Panc1 (cell line): ENCODE measurements at regions not wholly inside any gene's neighbourhood (a gene's known extent, or its start where the extent isn't known, plus 50 kb on each side); places are given as distances from the start of the nearest gene placed in this dataset.

Experiments
- ATAC-seq: fragments of 200-7000 bp; cut with Tn5 transposase; 2 replicates; pipeline ENCODE4 v1.9.1; 2020; ENCODE audit warnings: mild to moderate bottlenecking, moderate library complexity
- BruUV-seq: library from RNA; stranded (reverse); fragments of 400-500 nt; replicated peaks from 2 replicates; lab custom pipeline; 2021; lab: Mats Ljungman, UMichigan
- CTCF ChIA-PET: fragments of 300-600 bp; sonication (Branson Sonifier 250); formaldehyde crosslinking; loops from one replicate; lab custom pipeline; 2022; ENCODE audit warnings: antibody characterized with exemption; lab: Charles Lee
- POLR2A ChIA-PET: fragments of 300-600 bp; sonication (Branson Sonifier 250); formaldehyde crosslinking; loops from one replicate; lab custom pipeline; 2022; ENCODE audit warnings: antibody characterized with exemption; lab: Charles Lee
- DNase-seq: peaks from one replicate; pipeline ENCODE4 v3.0.0-alpha.2; 2010; ENCODE audit warnings: low read depth, low spot score
- H3K27ac ChIP-seq: 2 replicates; pipeline ENCODE4 v1.5.1; 2011; ENCODE audit warnings: mild to moderate bottlenecking, low read length, inconsistent platforms
- H3K27me3 ChIP-seq: fragments of 200-500 bp; sonication (Bioruptor generic); 2 replicates; pipeline ENCODE4 v1.6.0; 2014; ENCODE audit warnings: low read length, inconsistent platforms; ENCODE audit not compliant: control insufficient read depth, insufficient read depth
- H3K36me3 ChIP-seq: fragments of 200-500 bp; sonication (Bioruptor generic); 2 replicates; pipeline ENCODE4 v1.5.1; 2014; ENCODE audit warnings: inconsistent platforms, mild to moderate bottlenecking, low read length, moderate library complexity; ENCODE audit not compliant: control insufficient read depth, insufficient read depth
- H3K4me1 ChIP-seq: 2 replicates; pipeline ENCODE4 v1.5.1; 2011; ENCODE audit warnings: inconsistent platforms, mild to moderate bottlenecking, low read length, moderate library complexity; ENCODE audit not compliant: control insufficient read depth, insufficient read depth
- H3K4me3 ChIP-seq, 2 experiments: 2 replicates each; pipeline ENCODE4 v1.5.1; 2011 to 2012; ENCODE audit warnings: low read depth in 2 of 2, low read length in 2 of 2, mild to moderate bottlenecking in 2 of 2, inconsistent platforms in 1 of 2, moderate library complexity in 1 of 2
- H3K9me3 ChIP-seq: fragments of 200-500 bp; sonication (Bioruptor generic); 2 replicates; pipeline ENCODE4 v1.5.1; 2014; ENCODE audit warnings: low read depth, mild to moderate bottlenecking, inconsistent platforms, low read length, moderate library complexity; ENCODE audit not compliant: control insufficient read depth, insufficient read depth
- POLR2AphosphoS5 ChIP-seq: IDR thresholded peaks from 2 replicates; pipeline ENCODE4 v1.6.1; 2012; ENCODE audit warnings: mild to moderate bottlenecking, low read depth, low read length, moderate library complexity
- REST ChIP-seq, 2 experiments: IDR thresholded peaks; 2 replicates each; pipeline ENCODE4 v1.6.1; 2011 to 2012; ENCODE audit warnings: low read depth in 2 of 2, control low read depth in 1 of 2, low read length in 1 of 2, mild to moderate bottlenecking in 1 of 2, moderate library complexity in 1 of 2; ENCODE audit not compliant: insufficient read depth in 1 of 2
- SIN3A ChIP-seq: IDR thresholded peaks from 2 replicates; pipeline ENCODE4 v1.6.1; 2012; ENCODE audit warnings: low read depth, mild to moderate bottlenecking, low read length, moderate library complexity, borderline replicate concordance; ENCODE audit not compliant: insufficient read depth
- TCF7L2 ChIP-seq: IDR thresholded peaks from 2 replicates; pipeline ENCODE4 v1.6.1; 2011; ENCODE audit warnings: mild to moderate bottlenecking, low read depth, low read length, inconsistent platforms
- in situ Hi-C: cut with HindIII; loops from 2 replicates; pipeline ENCODE4 v1.10.0; 2016; ENCODE audit warnings: low sequenced_read_pairs, low pct_unique_long_range_greater_than_20kb
- intact Hi-C: fragments of 100-400 bp; cut with micrococcal nuclease; formaldehyde crosslinking; loops from one replicate; pipeline ENCODE4 v1.10.0; 2022; ENCODE audit not compliant: unreplicated experiment
- TF ChIP-seq, protein P1 (sequence below): fragments of 450-650 bp; IDR thresholded peaks from 2 replicates; pipeline ENCODE4 v1.5.1; 2017; ENCODE audit warnings: mild to moderate bottlenecking

DNA sequence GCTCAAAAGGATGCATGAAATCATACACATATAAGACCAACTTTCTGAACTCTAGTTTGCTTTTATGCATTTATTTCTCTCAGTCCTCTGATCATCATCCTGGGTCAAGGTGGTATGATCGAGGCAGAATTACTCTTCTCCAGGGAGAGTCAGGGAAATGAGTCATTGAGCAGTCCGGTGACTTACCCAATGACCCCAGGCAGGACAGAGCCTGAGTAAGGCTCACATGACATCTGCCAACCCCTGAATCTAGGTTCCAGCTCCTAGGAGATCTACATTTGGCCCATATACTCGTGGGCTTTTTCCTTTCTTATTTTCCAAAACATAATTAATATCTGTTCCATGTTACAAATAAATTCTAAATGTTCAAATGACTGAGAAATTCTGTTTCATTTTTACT lies 502.3 kb downstream of the FOXO1 start:
- Histone ChIP-seq H3K36me3 (no peaks in the 10 kb centered on the region), H3K27ac (no peak overlapping the region), H3K9me3 (no peaks in the 10 kb centered on the region), H3K27me3 (no peaks in the 10 kb centered on the region), H3K4me3 (no peak overlapping the region), H3K4me1 (no peaks in the 10 kb centered on the region)
- in situ Hi-C loops (no loop called here), intact Hi-C loops (no loop called here)
- CTCF ChIA-PET: no interaction called here
- ATAC-seq (no peak), DNase-seq (peak; percentile 15)
- POLR2A ChIA-PET: no interaction called here
- TF ChIP-seq POLR2AphosphoS5 (no peak), TCF7L2 (no peak), REST (IDR thresholded peaks at IDR 0.05; ENCODE audit: insufficient read depth in 1 of 2, low read depth in 2 of 2, low read length in 1 of 2) (no peak), SIN3A (no peak)
- TF ChIP-seq, protein P1, sequence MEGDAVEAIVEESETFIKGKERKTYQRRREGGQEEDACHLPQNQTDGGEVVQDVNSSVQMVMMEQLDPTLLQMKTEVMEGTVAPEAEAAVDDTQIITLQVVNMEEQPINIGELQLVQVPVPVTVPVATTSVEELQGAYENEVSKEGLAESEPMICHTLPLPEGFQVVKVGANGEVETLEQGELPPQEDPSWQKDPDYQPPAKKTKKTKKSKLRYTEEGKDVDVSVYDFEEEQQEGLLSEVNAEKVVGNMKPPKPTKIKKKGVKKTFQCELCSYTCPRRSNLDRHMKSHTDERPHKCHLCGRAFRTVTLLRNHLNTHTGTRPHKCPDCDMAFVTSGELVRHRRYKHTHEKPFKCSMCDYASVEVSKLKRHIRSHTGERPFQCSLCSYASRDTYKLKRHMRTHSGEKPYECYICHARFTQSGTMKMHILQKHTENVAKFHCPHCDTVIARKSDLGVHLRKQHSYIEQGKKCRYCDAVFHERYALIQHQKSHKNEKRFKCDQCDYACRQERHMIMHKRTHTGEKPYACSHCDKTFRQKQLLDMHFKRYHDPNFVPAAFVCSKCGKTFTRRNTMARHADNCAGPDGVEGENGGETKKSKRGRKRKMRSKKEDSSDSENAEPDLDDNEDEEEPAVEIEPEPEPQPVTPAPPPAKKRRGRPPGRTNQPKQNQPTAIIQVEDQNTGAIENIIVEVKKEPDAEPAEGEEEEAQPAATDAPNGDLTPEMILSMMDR: no peak
- BruUV-seq: no TSS peak

- in situ Hi-C loops: no loop called here
Observed at GRCh38 chr13:40165316-40165932, 501.0 kb downstream of the FOXO1 start.

More at GRCh38 chr13:40165316-40165932, 501.0 kb downstream of the FOXO1 start:
- Histone ChIP-seq H3K27ac (no peak overlapping the region), H3K4me3 (no peak overlapping the region), H3K27me3 (no peaks in the 10 kb centered on the region), H3K36me3 (no peaks in the 10 kb centered on the region), H3K9me3 (no peaks in the 10 kb centered on the region), H3K4me1 (no peaks in the 10 kb centered on the region)
- intact Hi-C loops: no loop called here
- TF ChIP-seq, protein P1: no peak
- TF ChIP-seq REST (IDR thresholded peaks at IDR 0.05; ENCODE audit: insufficient read depth in 1 of 2, low read depth in 2 of 2, low read length in 1 of 2): no peak
- TF ChIP-seq TCF7L2: no peak
- no peak for TF ChIP-seq SIN3A
- TF ChIP-seq POLR2AphosphoS5: no peak
- DNase-seq (no peak), ATAC-seq (no peak)
- no TSS peak for BruUV-seq
- ChIA-PET POLR2A (no interaction called here), CTCF (no interaction called here)
